HG02588 (cell line): ENCODE measurements at regions not wholly inside any gene's neighbourhood (a gene's known extent, or its start where the extent isn't known, plus 50 kb on each side); places are given as distances from the start of the nearest gene placed in this dataset.
"Not testable (repeated sequence)": the region's sequence is repeated elsewhere in the genome, so short reads cannot be mapped to it uniquely, and the experiment has no call there.

Source experiments
- ATAC-seq: cut with Tn5 transposase; IDR thresholded peaks from one replicate; pipeline ENCODE4 v1.9.1; 2021; ENCODE audit warnings: mild to moderate bottlenecking, moderate library complexity; ENCODE audit not compliant: unreplicated experiment

- no peak for ATAC-seq
Observed at GRCh38 chr2:59761966-59762365, 791.5 kb downstream of the BCL11A start.

GRCh38 chr2:59756150-59756549 lies 797.3 kb downstream of the BCL11A start:
- ATAC-seq, result no peak

GRCh38 chr2:59754011-59754735 lies 799.3 kb downstream of the BCL11A start:
- ATAC-seq, result no peak

- ATAC-seq, result no peak
Observed at GRCh38 chr2:59752512-59752911, 800.9 kb downstream of the BCL11A start.

GRCh38 chr2:59752071-59752470 lies 801.4 kb downstream of the BCL11A start:
- ATAC-seq, result no peak

- not testable (repeated sequence) for ATAC-seq
Observed at GRCh38 chr2:59751214-59751613, 802.2 kb downstream of the BCL11A start.

- ATAC-seq, result no peak
Observed at GRCh38 chr2:59746291-59746690, 807.2 kb downstream of the BCL11A start.

- no peak for ATAC-seq
Observed at GRCh38 chr2:59745085-59745484, 808.4 kb downstream of the BCL11A start.

DNA sequence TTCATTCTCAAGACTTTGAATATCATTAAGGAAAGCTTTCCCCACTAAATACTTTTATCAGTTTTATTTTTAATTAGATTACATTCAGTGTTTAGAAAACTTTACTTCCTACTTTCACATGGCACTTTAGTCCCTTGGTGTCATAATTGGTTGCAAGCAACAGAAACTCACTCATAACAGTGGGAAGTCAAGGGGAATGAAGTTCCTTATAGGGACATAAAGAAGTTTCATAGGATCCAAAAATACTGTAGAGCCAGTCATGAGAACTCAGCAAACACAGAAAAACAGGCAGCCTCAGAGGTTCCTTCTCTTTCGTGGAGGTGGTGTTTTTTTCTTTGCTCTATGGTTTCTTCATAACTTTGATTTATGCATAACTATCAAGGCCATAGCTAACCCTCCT lies 809.0 kb downstream of the BCL11A start:
- ATAC-seq, result no peak

- no peak for ATAC-seq
Observed at GRCh38 chr2:59741840-59742239, 811.6 kb downstream of the BCL11A start.

- ATAC-seq, result no peak
Observed at GRCh38 chr2:59739166-59739565, 814.3 kb downstream of the BCL11A start.

DNA sequence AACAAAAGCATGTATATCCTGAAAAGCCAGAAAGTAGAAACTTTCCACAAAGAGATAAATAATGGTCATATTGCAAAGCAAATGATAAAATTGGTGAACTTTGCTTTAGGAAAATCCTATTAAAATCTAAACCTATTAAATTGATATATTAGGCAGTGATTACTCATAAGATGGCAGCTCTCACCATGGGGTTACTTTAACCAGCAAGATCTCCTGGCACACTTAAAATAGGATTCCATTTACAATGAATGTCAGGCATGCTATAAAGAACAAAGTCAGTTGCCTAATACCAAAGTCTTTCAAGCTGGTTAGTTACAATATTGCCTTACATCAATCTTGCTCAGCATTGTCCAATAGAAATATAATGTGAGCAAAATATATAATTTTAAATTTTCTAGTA lies 816.2 kb downstream of the BCL11A start:
- ATAC-seq, result no peak

GRCh38 chr2:59734743-59735142 lies 818.7 kb downstream of the BCL11A start:
- ATAC-seq, result no peak

- no peak for ATAC-seq
Observed at GRCh38 chr2:59733970-59734369, 819.5 kb downstream of the BCL11A start.

- ATAC-seq, result no peak
Observed at GRCh38 chr2:59733567-59733930, 819.9 kb downstream of the BCL11A start.

GRCh38 chr2:59732871-59733566 lies 820.4 kb downstream of the BCL11A start:
- no peak for ATAC-seq

- no peak for ATAC-seq
Observed at GRCh38 chr2:59727121-59727590, 826.3 kb downstream of the BCL11A start.

DNA sequence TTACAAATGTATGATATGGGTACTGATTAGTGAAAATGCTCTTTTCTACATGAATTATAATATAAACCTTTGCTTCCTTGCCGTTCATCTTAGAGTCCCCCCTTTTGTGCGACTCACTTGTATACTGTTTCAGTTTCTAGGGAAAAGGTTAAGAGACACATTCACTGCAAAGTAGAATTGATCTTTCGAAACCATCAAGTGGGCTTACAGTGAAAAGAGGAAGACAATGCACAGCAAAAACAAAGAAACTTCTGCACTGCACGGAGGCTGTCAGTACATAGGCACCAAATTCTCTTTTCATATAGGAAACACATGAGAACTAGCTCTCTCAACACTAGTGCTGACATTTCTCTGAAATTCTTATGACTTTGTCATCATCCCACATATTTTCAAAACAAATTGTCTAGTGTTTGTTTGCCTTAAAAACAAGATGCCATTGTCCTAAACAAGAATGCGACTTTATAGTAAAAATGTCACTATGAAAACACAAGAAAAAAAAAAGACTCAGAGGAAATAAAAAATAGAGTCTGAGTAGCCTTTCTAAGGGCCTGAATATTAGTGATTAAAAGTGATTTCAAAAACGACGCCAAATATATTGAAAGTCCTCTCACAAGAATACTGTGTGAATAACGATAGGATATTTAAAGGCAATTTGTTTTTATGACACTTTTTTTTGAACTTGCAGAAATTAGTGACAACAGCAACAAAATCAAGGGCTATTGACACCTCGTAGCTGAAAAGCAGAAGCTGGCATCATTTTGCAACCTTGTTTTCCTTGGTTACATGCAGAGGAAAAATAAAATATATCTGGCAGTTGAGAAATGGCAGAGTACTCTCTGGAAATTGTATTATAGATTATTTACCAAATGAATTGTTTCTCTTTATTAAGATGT lies 827.0 kb downstream of the BCL11A start:
- no peak for ATAC-seq

GRCh38 chr2:59724746-59725145 lies 828.7 kb downstream of the BCL11A start:
- no peak for ATAC-seq

DNA sequence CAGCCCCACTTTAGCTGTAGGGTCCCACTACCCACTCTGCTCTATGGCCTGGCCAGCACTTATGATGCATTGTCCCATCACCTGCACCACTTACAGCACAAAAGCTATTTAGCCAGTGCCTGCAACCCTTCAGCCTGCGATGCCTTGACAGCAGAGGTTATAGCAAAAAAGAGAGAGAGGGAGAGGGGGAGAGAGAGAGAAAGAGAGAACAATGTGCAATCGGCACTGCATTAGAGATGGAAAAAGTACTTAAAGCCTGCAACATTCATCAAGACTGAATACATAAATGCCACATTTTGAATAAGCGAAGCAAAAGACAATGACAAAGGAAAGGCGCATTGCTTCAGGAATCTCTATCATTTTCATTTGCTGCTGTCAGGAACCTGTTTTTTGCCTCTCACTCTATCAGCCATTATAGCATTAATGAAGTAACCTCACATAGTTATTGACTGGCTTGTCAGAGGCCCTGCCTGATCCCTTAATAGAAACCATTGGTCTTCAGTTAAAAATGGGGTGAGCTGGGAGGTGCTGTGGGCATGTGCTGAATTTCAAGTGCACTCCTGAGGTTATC lies 833.1 kb downstream of the BCL11A start:
- ATAC-seq, result no peak

DNA sequence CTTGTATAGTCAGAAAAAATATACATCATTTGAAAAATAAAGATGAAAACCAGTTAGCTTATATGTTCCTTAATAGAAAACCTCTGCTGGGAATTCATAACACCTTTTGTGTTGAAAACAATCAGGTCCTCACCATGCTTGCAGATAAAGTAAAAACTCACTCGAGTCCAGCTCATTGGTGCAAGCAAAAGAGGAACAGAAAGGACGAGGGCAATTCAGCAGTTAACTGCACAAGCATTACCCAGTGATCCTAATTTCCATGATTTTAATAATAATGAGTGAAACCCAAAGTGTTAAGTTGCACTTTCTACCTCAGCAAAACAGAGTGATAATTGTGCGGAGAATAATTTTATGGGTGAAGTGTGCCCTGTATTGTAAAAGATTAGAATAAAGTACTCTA lies 839.9 kb downstream of the BCL11A start:
- no peak for ATAC-seq
